Nephron (organoid): ENCODE measurements at regions not wholly inside any gene's neighbourhood (a gene's known extent, or its start where the extent isn't known, plus 50 kb on each side); places are given as distances from the start of the nearest gene placed in this dataset.

Experiments
- H3K27ac Mint-ChIP-seq, 3 experiments: 2 replicates each; pipeline ENCODE4 v1.8.0; 2020; ENCODE audit warnings: mixed read lengths in 3 of 3, mild to moderate bottlenecking in 2 of 3, moderate library complexity in 1 of 3
- H3K27me3 Mint-ChIP-seq: 2 replicates; pipeline ENCODE4 v1.8.0; 2021; ENCODE audit warnings: low read depth, mild to moderate bottlenecking, moderate library complexity, mixed read lengths
- H3K36me3 Mint-ChIP-seq: 2 replicates; pipeline ENCODE4 v1.8.0; 2020; ENCODE audit warnings: low read depth, mixed read lengths
- H3K4me1 Mint-ChIP-seq: 2 replicates; pipeline ENCODE4 v1.8.0; 2020; ENCODE audit warnings: mixed read lengths
- H3K4me3 Mint-ChIP-seq, 3 experiments: 2 replicates each; pipeline ENCODE4 v1.8.0; 2020; ENCODE audit warnings: mild to moderate bottlenecking in 3 of 3, mixed read lengths in 3 of 3, moderate library complexity in 2 of 3
- H3K9me3 Mint-ChIP-seq: 2 replicates; pipeline ENCODE4 v1.8.0; 2020; ENCODE audit warnings: mixed read lengths
- TF ChIP-seq, protein P1 (sequence below), 3 experiments: fragments of 200-600 bp; sonication (generic); IDR thresholded peaks; one replicate each; pipeline ENCODE4 v1.5.0; 2021; ENCODE audit warnings: antibody characterized with exemption in 3 of 3; ENCODE audit not compliant: unreplicated experiment in 3 of 3

DNA sequence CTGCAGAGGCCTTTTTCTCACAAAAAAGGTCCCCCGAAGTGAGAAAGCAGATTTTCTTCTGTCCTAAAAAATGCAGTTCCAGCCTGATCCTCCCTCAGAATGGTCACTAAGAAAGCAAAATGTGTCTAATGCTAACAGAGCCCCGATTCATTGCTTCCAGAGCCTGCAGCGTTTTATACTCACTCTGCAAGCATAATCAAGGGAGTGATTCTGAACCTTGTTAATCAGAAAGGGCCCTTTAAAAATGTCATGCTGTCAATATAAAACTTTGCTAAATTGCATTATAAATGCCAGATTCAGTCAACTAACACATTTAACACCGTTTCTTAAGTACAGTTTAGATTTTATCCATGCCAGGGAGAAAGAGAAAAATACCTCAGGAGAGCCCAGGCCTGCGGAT, 202.8 kb downstream of the CD83 start:
- Mint-ChIP-seq H3K4me1 (peaks cover 31% of the 10 kb centered on the region), H3K36me3 (no peaks in the 10 kb centered on the region), H3K9me3 (no peaks in the 10 kb centered on the region), H3K27me3 (peaks cover 20% of the 10 kb centered on the region), H3K4me3 (no peak overlapping the region), H3K27ac (no peak overlapping the region)
- TF ChIP-seq, protein P1, sequence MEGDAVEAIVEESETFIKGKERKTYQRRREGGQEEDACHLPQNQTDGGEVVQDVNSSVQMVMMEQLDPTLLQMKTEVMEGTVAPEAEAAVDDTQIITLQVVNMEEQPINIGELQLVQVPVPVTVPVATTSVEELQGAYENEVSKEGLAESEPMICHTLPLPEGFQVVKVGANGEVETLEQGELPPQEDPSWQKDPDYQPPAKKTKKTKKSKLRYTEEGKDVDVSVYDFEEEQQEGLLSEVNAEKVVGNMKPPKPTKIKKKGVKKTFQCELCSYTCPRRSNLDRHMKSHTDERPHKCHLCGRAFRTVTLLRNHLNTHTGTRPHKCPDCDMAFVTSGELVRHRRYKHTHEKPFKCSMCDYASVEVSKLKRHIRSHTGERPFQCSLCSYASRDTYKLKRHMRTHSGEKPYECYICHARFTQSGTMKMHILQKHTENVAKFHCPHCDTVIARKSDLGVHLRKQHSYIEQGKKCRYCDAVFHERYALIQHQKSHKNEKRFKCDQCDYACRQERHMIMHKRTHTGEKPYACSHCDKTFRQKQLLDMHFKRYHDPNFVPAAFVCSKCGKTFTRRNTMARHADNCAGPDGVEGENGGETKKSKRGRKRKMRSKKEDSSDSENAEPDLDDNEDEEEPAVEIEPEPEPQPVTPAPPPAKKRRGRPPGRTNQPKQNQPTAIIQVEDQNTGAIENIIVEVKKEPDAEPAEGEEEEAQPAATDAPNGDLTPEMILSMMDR (IDR thresholded peaks at IDR 0.05; ENCODE audit: unreplicated experiment in 3 of 3) = no peak

DNA sequence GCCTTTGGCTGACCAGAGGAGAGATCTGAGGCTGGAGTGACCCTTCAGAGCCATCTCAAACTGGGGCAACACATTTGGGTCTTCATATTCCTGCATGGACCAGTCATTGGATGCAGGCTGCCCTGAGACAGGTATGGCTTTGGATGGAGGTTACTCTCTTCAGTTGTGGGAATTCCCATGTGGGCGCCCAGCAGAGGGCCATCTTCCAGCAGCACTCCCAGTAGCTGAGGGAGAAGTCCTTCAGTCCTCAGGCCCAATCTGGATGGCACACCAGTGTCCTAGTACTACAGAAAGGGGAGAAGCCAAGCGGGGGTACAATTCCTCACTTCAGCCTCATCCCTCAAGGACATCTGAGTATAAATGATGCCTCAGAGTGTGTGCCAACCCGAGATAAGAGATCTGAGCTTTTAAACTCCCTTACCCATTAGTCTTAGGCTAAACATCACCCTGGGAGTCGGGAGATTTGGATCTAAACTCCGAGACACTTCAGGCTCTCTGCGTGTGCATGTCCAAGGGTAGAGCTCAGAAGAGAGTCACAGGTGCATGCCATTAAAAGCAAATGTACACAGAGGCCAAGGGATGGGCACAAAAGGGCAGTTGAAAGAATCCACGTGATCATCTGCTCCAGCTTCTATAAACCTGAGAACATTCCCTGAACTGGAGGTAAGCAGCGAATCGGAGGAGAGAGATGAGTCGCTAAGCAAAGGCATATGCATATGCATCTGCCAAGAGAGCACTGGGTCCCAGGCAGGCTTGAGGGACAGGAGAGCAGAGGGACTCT, 204.6 kb downstream of the CD83 start:
- H3K4me3 Mint-ChIP-seq = no peak overlapping the region
- no peaks in the 10 kb centered on the region for H3K36me3 Mint-ChIP-seq
- H3K27ac Mint-ChIP-seq = no peak overlapping the region
- peaks cover 12% of the 10 kb centered on the region for H3K4me1 Mint-ChIP-seq
- peaks cover 20% of the 10 kb centered on the region for H3K27me3 Mint-ChIP-seq
- H3K9me3 Mint-ChIP-seq = no peaks in the 10 kb centered on the region
- TF ChIP-seq, protein P1 (IDR thresholded peaks at IDR 0.05; ENCODE audit: unreplicated experiment in 3 of 3) = no peak

DNA sequence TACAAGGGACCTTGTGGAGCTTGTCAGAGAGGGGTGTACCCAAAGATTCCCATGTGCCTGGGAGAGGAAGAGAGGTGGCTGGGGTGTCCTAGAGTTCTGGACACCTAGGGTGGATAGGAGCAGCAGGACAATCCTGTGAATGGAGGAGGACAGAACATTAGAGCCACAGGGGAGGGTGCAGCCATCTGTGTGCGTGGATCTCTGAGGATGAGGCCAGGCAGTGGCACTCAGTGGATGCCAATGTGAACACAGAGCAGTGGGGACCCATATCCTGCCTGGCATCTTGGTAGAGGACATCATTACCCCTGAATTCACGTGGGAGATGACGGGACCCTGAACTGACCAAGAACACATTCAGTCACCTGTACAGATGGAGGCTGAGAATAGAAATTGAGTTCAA, 205.3 kb downstream of the CD83 start:
- no peaks in the 10 kb centered on the region for H3K9me3 Mint-ChIP-seq
- no peak overlapping the region for H3K4me3 Mint-ChIP-seq
- H3K27ac Mint-ChIP-seq = no peak overlapping the region
- peaks cover 6% of the 10 kb centered on the region for H3K4me1 Mint-ChIP-seq
- H3K27me3 Mint-ChIP-seq = peaks cover 16% of the 10 kb centered on the region
- TF ChIP-seq, protein P1 (IDR thresholded peaks at IDR 0.05; ENCODE audit: unreplicated experiment in 3 of 3) = no peak
- no peaks in the 10 kb centered on the region for H3K36me3 Mint-ChIP-seq

DNA sequence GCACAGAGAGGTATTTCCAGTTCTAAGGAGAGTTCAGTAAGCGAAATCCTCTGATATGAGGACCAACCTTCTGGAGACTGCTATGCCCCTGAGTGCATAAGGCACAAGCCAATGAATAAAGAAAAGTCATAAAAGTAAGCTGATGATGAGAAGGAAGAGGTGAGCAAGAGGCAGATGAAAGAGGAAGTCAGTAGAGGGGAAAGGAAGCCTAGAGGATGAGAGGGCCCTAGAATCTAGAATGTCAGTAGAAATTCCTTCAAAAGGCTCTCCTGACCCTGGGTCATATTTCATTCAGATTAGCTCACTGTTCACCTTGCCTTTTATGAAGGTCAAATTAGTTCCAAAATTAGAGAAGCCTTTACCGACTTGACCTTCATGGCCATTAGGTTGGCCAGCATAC, 209.2 kb downstream of the CD83 start:
- Mint-ChIP-seq H3K36me3 (no peaks in the 10 kb centered on the region), H3K27ac (no peak overlapping the region), H3K27me3 (peaks cover 11% of the 10 kb centered on the region), H3K4me1 (no peaks in the 10 kb centered on the region), H3K9me3 (peaks cover 2% of the 10 kb centered on the region), H3K4me3 (no peak overlapping the region)
- TF ChIP-seq, protein P1 (IDR thresholded peaks at IDR 0.05; ENCODE audit: unreplicated experiment in 3 of 3) = no peak

DNA sequence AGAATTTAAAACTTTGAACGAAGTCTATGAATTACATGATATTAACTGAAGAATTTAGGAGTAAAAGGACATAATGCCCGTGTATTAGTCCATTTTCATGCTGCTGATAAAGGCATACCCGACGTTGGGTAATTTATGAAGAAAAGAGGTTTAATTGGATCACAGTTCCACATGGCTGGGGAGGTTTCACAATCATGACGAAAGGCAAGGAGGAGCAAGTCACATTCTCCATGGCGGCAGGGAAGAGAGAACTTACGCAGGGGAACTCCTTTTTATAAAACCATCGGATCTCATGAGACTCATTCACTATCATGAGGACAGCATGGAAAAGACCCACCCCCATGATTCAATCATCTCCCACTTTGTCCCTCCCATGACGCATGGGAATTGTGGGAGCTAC, 210.6 kb downstream of the CD83 start:
- no peak overlapping the region for H3K27ac Mint-ChIP-seq
- H3K9me3 Mint-ChIP-seq = peaks cover 2% of the 10 kb centered on the region
- H3K4me1 Mint-ChIP-seq = no peaks in the 10 kb centered on the region
- H3K4me3 Mint-ChIP-seq = no peak overlapping the region
- TF ChIP-seq, protein P1 (IDR thresholded peaks at IDR 0.05; ENCODE audit: unreplicated experiment in 3 of 3) = no peak
- peaks cover 6% of the 10 kb centered on the region for H3K27me3 Mint-ChIP-seq
- H3K36me3 Mint-ChIP-seq = no peaks in the 10 kb centered on the region
